ENCODE measurements at regions not wholly inside any gene's neighbourhood (a gene's known extent, or its start where the extent isn't known, plus 50 kb on each side); places are given as distances from the start of the nearest gene placed in this dataset.
"Not testable (repeated sequence)": the region's sequence is repeated elsewhere in the genome, so short reads cannot be mapped to it uniquely, and the experiment has no call there.

DNA sequence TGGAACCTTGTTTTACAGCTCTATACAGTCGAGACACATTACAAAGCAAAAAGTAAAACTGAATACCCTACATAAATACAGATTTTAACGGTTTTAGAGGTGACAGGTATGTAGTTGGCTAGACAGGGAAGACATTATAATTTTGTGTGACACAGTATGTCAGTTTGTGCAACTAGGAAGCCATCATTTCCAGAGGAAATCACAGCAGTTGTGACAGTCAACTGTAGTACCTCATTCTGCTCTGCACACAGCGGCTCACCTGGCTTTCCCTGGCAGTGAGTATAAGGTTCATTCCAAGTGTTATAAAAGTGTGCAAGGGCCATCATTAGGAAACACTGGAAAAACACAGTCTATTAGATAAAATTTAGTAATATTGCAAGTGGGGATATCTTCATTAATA, 501.6 kb upstream of the PHF14 start:
- H3K27me3 Mint-ChIP-seq, result no peaks in the 10 kb centered on the region
- no peak overlapping the region for H3K27ac Mint-ChIP-seq
- H3K4me3 Mint-ChIP-seq, result no peak overlapping the region
- H3K4me1 Mint-ChIP-seq (ENCODE audit: low read depth in 2 of 2), result no peaks in the 10 kb centered on the region
- H3K9me3 Mint-ChIP-seq, result no peaks in the 10 kb centered on the region
- DNase-seq (ENCODE audit: low spot score), result no peak
- ATAC-seq, result no peak
- no peaks in the 10 kb centered on the region for H3K36me3 Mint-ChIP-seq

DNA sequence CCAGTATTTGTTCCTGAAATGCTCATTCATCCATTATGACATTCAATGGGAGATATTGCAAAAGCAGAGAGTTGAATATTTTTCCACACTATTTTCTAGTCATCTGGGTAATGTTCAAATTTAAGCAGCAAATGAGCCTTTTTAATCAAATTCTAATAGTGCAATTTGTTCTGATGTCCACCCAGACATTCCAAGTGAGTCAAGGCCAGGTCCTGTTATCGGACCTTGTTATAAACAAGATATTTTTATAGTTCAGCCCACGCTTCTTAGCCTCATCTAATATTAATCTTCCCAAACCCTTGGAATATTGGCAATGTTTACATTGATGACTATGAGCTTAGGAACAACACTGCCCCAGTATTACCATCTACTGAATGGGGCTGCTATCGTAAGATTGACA, 500.1 kb upstream of the PHF14 start:
- Mint-ChIP-seq H3K9me3 (no peaks in the 10 kb centered on the region), H3K4me1 (ENCODE audit: low read depth in 2 of 2) (no peaks in the 10 kb centered on the region), H3K36me3 (no peaks in the 10 kb centered on the region), H3K27ac (no peak overlapping the region), H3K27me3 (no peaks in the 10 kb centered on the region), H3K4me3 (no peak overlapping the region)
- DNase-seq (ENCODE audit: low spot score), result no peak
- ATAC-seq, result no peak

DNA sequence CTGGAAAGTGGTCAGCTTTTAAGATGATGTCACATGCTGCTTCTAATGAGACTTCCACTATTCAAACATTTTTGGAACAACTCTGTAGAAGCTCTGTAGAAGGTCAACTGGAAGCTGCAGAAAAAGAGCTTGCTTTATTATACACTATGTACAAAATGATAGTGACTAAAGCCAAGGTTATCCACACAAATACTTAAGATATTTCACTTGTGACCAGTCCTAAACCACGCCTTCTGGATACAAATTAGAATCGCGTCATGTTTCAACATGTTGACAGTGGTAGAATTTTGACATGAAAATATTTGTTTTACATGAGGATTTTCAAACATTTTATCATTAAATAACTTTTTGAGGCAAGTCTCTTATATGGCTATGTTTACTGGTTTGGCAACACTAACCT, 499.6 kb upstream of the PHF14 start:
- Mint-ChIP-seq H3K4me1 (ENCODE audit: low read depth in 2 of 2) (no peaks in the 10 kb centered on the region), H3K36me3 (no peaks in the 10 kb centered on the region), H3K27ac (no peak overlapping the region), H3K9me3 (no peaks in the 10 kb centered on the region), H3K4me3 (no peak overlapping the region), H3K27me3 (no peaks in the 10 kb centered on the region)
- ATAC-seq, result no peak
- no peak for DNase-seq (ENCODE audit: low spot score)

DNA sequence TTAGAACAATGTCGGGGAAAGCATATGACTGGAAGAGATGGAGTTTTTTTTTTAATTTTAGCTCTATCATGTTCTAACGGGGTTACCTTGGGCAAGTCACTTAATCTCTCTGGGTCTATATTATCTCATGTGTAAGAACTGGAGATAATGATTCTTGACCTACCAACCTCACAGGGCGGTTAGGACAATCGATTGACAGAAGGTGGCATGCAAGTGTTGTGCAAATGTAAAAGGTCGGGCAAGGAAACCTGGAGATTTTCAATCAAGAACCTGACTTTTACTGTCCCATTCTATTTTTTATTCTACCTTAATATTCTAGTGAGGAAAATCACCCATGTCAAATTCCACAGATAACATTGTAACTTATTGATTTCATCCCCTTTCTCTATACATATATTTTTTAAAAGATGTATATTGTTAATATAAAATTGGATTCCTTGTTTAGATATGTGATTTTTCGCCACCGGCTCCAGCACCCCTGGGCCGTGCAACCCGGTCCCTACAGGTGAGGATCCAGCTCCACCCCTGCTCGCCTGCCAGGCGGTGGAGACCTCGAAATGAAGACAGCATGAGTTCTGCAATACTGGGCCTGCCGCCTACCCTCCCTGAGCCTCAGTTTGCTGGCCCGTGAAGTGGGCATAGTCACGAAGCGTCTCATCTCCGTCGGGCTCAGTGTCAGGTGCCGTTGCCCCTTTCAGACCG, 497.6 kb upstream of the PHF14 start:
- DNase-seq (ENCODE audit: low spot score) (no peak), ATAC-seq (no peak)
- no peaks in the 10 kb centered on the region for H3K9me3 Mint-ChIP-seq
- H3K27me3 Mint-ChIP-seq, result no peaks in the 10 kb centered on the region
- H3K4me3 Mint-ChIP-seq, result no peak overlapping the region
- no peak overlapping the region for H3K27ac Mint-ChIP-seq
- H3K4me1 Mint-ChIP-seq (ENCODE audit: low read depth in 2 of 2), result no peaks in the 10 kb centered on the region
- H3K36me3 Mint-ChIP-seq, result no peaks in the 10 kb centered on the region

DNA sequence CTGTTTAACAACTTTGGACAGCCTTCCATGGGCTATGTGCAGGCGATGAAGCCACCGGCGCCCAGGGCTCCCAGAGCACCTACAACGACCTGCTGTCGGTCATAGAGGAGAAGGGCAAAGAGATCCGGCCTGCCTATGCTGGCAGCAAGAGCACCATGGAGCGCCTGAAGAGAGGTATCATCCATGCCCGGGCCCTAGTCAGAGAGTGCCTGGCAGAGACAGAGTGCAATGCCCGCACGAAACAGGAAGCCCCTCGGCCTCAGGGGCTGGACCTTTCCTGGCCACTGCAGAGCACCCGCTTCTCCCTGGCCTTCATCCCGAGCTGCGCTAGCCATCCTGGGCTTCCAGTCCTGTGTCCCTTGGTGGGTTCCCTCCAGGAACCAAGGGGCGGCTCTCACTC, 497.0 kb upstream of the PHF14 start:
- H3K9me3 Mint-ChIP-seq, result no peaks in the 10 kb centered on the region

DNA sequence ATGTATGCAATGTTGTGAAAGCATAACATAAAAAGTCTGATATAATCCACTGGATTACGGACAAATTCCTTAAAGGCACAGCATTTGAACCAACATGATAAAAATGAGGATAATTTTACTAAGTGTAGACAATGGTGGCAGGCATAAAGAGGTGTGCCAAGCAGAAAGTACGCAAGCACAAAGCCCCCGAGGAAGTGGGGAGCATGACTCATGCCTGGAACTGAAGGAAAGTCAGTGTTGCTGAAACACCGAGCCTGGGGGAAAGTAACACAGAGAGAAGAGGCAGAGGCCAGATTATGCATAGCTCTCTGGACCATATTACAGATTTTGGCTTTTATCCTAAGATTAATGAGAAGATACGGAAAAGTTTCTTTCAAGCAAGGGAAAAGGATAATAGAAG, 490.0 kb upstream of the PHF14 start:
- Mint-ChIP-seq H3K27me3 (no peaks in the 10 kb centered on the region), H3K27ac (no peak overlapping the region), H3K36me3 (no peaks in the 10 kb centered on the region), H3K9me3 (peaks cover 3% of the 10 kb centered on the region), H3K4me1 (ENCODE audit: low read depth in 2 of 2) (no peaks in the 10 kb centered on the region), H3K4me3 (no peak overlapping the region)
- ATAC-seq (no peak), DNase-seq (ENCODE audit: low spot score) (no peak)

More for the DNA sequence above, 497.0 kb upstream of the PHF14 start:
- Mint-ChIP-seq H3K27ac (no peak overlapping the region), H3K27me3 (no peaks in the 10 kb centered on the region), H3K36me3 (no peaks in the 10 kb centered on the region), H3K4me3 (no peak overlapping the region), H3K4me1 (ENCODE audit: low read depth in 2 of 2) (no peaks in the 10 kb centered on the region)
- DNase-seq (ENCODE audit: low spot score) (no peak), ATAC-seq (no peak)

DNA sequence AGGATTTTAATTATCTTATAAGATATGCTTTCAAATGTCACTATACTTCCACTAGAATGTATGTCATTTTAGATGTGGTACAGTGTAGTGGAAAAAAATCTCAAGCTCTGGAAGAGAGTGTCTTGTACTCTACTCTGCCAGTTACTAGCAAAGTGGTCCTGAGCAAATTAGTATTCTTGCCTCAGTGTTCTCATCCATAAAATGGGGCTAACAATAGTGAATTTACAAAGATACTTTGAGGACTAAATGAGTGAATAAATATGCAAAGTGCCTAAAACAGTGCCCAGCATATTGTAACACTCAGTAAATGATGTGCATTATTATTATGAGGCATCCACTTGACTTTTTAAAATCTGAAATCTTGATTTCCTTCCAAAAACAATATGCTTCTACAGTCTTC, 488.9 kb upstream of the PHF14 start:
- Mint-ChIP-seq H3K4me3 (no peak overlapping the region), H3K36me3 (no peaks in the 10 kb centered on the region), H3K9me3 (peaks cover 3% of the 10 kb centered on the region), H3K4me1 (ENCODE audit: low read depth in 2 of 2) (no peaks in the 10 kb centered on the region), H3K27me3 (no peaks in the 10 kb centered on the region), H3K27ac (no peak overlapping the region)
- DNase-seq (ENCODE audit: low spot score) (no peak), ATAC-seq (no peak)

DNA sequence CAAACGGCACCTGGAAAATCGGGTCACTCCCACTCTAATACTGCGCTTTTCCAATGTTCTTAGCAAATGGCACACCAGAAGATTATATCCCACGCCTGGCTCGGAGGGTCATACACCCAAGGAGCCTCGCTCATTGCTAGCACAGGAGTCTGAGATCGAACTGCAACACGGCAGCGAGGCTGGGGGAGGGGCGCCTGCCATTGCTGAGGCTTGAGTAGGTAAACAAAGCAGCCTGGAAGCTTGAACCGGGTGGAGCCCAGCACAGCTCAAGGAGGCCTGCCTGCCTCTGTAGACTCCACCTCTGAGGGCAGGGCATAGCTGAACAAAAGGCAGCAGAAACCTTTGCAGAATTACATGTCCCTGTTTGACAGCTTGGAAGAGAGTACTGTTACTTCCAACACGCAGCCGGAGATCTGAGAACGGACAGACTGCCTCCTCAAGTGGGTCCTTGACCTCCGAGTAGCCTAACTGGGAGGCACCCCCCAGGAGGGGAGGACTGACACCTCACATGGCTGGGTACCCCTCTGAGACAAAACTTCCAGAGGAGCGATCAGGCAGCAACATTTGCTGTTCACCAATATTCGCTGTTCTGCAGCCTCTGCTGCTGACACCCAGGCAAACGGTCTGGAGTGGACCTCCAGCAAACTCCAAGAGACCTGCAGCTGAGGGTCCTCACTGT, 472.3 kb upstream of the PHF14 start:
- not testable (repeated sequence) for H3K27me3 Mint-ChIP-seq; H3K4me3 Mint-ChIP-seq; ATAC-seq; H3K4me1 Mint-ChIP-seq (ENCODE audit: low read depth in 2 of 2); DNase-seq (ENCODE audit: low spot score); H3K27ac Mint-ChIP-seq
- peaks cover 35% of the 10 kb centered on the region for H3K36me3 Mint-ChIP-seq
- H3K9me3 Mint-ChIP-seq, result peaks cover 17% of the 10 kb centered on the region

DNA sequence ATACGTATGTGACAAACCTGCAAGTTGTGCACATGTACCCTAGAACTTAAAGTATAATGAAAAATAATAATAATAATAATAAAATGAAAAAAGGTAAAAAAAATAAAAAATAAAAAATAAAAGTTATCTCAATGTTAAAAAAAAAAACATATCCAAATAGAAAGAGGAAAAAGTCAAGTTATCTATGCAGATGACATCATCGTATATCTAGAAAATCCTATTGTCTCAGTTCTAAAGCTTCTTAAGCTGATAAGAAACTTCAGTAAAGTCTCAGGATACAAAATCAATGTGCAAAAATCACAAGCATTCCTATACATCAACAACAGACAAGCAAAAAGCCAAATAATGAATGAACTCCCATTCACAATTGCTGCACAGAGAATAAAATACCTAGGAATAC, 466.6 kb upstream of the PHF14 start:
- ATAC-seq, result no peak
- Mint-ChIP-seq H3K27ac (no peak overlapping the region), H3K27me3 (no peaks in the 10 kb centered on the region), H3K4me1 (ENCODE audit: low read depth in 2 of 2) (no peaks in the 10 kb centered on the region), H3K9me3 (peaks cover 6% of the 10 kb centered on the region), H3K36me3 (peaks cover 11% of the 10 kb centered on the region), H3K4me3 (no peak overlapping the region)
- no peak for DNase-seq (ENCODE audit: low spot score)

DNA sequence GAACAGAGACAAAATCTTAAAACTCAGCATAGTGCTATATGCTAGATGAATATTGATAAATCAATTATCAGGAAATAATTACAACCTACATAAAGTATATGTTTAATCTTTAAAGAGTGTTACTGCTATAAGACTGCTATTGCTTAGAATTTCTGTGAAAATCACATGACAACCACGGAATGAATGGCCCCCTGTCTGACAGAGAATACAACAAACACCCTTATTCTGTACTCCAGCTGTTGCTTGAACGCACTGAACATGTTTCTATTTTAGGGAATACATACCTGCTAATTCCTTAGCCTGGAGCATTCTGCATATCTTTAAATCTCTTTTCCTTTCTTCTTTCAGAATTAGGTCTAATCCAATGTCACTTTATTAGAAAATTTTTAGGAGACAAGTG, 452.4 kb upstream of the PHF14 start:
- no peak for ATAC-seq
- H3K27ac Mint-ChIP-seq, result no peak overlapping the region
- peaks cover 0 to 2% of the 10 kb centered on the region in 2 donors for H3K27me3 Mint-ChIP-seq
- no peak overlapping the region for H3K4me3 Mint-ChIP-seq
- no peaks in the 10 kb centered on the region for H3K36me3 Mint-ChIP-seq
- H3K4me1 Mint-ChIP-seq (ENCODE audit: low read depth in 2 of 2), result no peaks in the 10 kb centered on the region
- no peak for DNase-seq (ENCODE audit: low spot score)
- H3K9me3 Mint-ChIP-seq, result peaks cover 2% of the 10 kb centered on the region

DNA sequence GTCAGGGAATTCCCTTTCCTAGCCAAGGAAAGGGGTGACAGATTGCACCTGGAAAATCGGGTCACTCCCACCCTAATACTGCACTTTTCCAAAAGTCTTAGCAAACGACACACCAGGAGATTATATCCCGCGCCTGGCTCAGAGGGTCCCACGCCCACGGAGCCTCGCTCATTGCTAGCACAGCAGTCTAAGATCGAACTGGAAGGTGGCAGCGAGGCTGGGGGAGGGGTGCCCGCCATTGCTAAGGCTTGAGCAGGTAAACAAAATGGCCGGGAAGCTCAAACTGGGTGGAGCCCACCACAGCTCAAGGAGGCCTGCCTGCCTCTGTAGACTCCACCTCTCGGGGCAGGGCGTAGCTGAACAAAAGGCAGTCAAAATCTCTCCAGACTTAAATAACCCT, 440.2 kb upstream of the PHF14 start:
- H3K9me3 Mint-ChIP-seq, result peaks cover 13% of the 10 kb centered on the region
- H3K27me3 Mint-ChIP-seq; DNase-seq (ENCODE audit: low spot score); H3K36me3 Mint-ChIP-seq; H3K27ac Mint-ChIP-seq; H3K4me3 Mint-ChIP-seq; ATAC-seq; H3K4me1 Mint-ChIP-seq (ENCODE audit: low read depth in 2 of 2): not testable (repeated sequence)

DNA sequence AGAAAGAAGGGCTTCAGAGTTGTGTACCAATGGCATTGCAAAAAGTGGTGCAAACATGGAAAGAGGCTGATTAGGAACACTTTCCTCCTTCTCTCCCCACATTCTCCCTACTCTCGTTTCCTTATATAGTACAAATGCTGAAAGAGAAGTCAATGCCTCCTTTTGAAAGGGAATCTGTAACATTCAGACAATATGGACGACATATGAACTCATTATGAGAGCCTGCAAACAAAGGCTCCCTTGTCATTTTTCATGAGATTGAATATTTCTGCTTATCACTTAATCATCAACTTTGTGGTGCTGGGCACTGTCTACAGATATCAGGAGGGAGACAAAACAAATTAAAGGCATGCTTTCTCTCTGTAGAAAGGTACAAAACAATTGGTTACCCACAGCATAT, 437.1 kb upstream of the PHF14 start:
- Mint-ChIP-seq H3K36me3 (no peaks in the 10 kb centered on the region), H3K4me1 (ENCODE audit: low read depth in 2 of 2) (no peaks in the 10 kb centered on the region), H3K4me3 (no peak overlapping the region), H3K27ac (no peak overlapping the region), H3K9me3 (peaks cover 3% of the 10 kb centered on the region), H3K27me3 (peaks cover 0 to 2% of the 10 kb centered on the region in 2 donors)
- no peak for ATAC-seq
- no peak for DNase-seq (ENCODE audit: low spot score)

DNA sequence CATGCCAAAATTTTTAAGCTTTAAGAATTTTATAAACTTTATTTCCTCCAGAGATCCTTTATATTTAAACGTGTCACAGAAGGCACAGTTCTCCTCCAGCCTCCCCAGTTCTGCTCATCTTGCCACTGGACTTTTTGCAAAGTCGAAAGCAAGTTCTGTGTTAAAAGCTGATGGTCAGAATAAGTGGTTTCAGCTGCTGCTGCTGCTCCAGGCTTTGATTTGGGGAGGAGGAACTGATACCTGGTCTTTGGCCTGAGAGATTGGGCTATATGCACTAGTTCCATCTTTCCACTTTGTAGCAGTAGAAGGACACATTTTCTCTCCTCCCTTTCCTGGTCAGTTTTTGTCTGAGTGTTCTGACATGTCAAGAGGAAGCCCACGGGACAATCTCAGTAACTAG, 435.9 kb upstream of the PHF14 start:
- H3K27me3 Mint-ChIP-seq, result peaks cover 0 to 2% of the 10 kb centered on the region in 2 donors
- H3K36me3 Mint-ChIP-seq, result no peaks in the 10 kb centered on the region
- H3K4me3 Mint-ChIP-seq, result no peak overlapping the region
- no peaks in the 10 kb centered on the region for H3K4me1 Mint-ChIP-seq (ENCODE audit: low read depth in 2 of 2)
- DNase-seq (ENCODE audit: low spot score) (no peak), ATAC-seq (no peak)
- peaks cover 3% of the 10 kb centered on the region for H3K9me3 Mint-ChIP-seq
- no peak overlapping the region for H3K27ac Mint-ChIP-seq

DNA sequence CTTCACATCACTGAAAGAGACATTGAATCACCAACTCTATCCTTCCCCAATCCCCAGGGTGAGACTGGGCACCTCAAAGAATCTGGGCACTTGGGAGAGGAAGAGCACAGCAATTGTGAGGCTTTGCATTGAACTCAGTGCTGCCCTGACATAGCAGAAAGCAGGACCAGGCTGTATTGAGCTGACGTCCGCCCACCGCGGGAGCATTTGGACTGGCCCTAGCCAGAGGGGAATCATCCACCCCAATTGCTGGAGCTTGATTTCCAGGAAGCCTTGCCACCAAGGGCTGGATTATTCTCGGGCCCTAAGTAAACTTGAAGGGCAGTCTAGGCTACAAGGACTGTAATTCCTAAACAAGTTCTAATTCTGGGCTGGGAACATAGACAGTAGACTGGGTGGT, 416.3 kb upstream of the PHF14 start:
- H3K27ac Mint-ChIP-seq, result no peak overlapping the region
- H3K4me1 Mint-ChIP-seq (ENCODE audit: low read depth in 2 of 2), result no peaks in the 10 kb centered on the region
- H3K27me3 Mint-ChIP-seq, result no peaks in the 10 kb centered on the region
- ATAC-seq (no peak), DNase-seq (ENCODE audit: low spot score) (no peak)
- H3K9me3 Mint-ChIP-seq, result no peaks in the 10 kb centered on the region
- no peaks in the 10 kb centered on the region for H3K36me3 Mint-ChIP-seq
- no peak overlapping the region for H3K4me3 Mint-ChIP-seq

DNA sequence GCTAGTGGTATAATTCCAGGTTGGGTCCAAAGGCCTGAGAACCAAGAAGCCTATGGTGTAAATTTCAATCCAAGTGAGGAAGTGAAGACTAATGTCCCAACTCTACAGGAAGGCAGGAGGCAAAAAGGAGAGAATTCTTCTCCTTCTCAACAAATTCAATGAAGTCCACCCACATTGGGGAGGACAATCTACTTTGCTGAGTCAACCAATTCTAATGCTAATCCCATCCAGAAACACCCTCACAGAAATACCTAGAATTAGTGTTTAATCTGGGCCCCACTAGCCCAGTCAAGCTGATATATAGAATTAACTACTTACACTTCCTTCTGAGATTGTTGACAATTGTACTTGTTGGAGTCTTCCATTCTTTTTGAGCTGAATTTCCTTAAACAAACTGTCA, 413.2 kb upstream of the PHF14 start:
- no peak for DNase-seq (ENCODE audit: low spot score)
- Mint-ChIP-seq H3K4me3 (no peak overlapping the region), H3K27me3 (no peaks in the 10 kb centered on the region), H3K36me3 (no peaks in the 10 kb centered on the region), H3K27ac (no peak overlapping the region), H3K4me1 (ENCODE audit: low read depth in 2 of 2) (no peaks in the 10 kb centered on the region), H3K9me3 (peaks cover 2% of the 10 kb centered on the region)
- ATAC-seq, result no peak
